ENCODE measurements at regions not wholly inside any gene's neighbourhood (a gene's known extent, or its start where the extent isn't known, plus 50 kb on each side); places are given as distances from the start of the nearest gene placed in this dataset.

GRCh38 chr13:31860002-31860401, 120.7 kb downstream of the RXFP2 start:
- POLR2A ChIA-PET = no interaction called here
- Histone ChIP-seq H3K27ac (ENCODE audit: extremely low read depth, low read depth, low read length) (no peak overlapping the region), H3K4me3 (ENCODE audit: low read depth, low read length) (no peak overlapping the region), H3K4me1 (ENCODE audit: control insufficient read depth, insufficient read depth, low read length) (no peaks in the 10 kb centered on the region), H3K9me3 (ENCODE audit: control insufficient read depth, insufficient read depth, low read depth, low read length) (no peaks in the 10 kb centered on the region), H3K36me3 (ENCODE audit: control insufficient read depth in 2 of 2, insufficient read depth in 1 of 2, low read length in 2 of 2) (no peaks in the 10 kb centered on the region)
- TF ChIP-seq ZNF155 (tag by site-specific recombination; IDR thresholded peaks at IDR 0.05) = no peak
- CTCF ChIA-PET = no interaction called here

GRCh38 chr13:31862828-31863227, 123.5 kb downstream of the RXFP2 start:
- ChIA-PET POLR2A (no interaction called here), CTCF (no interaction called here)
- TF ChIP-seq ZNF248 (tag by site-specific recombination; IDR thresholded peaks at IDR 0.05) = no peak
- TF ChIP-seq ZNF311 (tag by site-specific recombination; IDR thresholded peaks at IDR 0.05; ENCODE audit: borderline replicate concordance) = no peak
- no peak for TF ChIP-seq ZBTB10 (tag by site-specific recombination; IDR thresholded peaks at IDR 0.05)
- no peak for TF ChIP-seq ZNF366 (tag by site-specific recombination; conservative IDR thresholded peaks at IDR 0.05)
- TF ChIP-seq ZNF518A (tag by site-specific recombination; conservative IDR thresholded peaks at IDR 0.05; ENCODE audit: low read depth) = no peak
- TF ChIP-seq PBX3 (CRISPR knock-in tag; IDR thresholded peaks at IDR 0.05) = no peak
- TF ChIP-seq ZNF555 (tag by site-specific recombination; conservative IDR thresholded peaks at IDR 0.05) = no peak
- TF ChIP-seq ZFP3 (tag by site-specific recombination; IDR thresholded peaks at IDR 0.05; ENCODE audit: low read depth) = no peak
- TF ChIP-seq ZNF707 (tag by site-specific recombination; IDR thresholded peaks at IDR 0.05) = no peak
- no peak for TF ChIP-seq ZNF658 (tag by site-specific recombination; IDR thresholded peaks at IDR 0.05)
- TF ChIP-seq ZNF211 (tag by site-specific recombination; IDR thresholded peaks at IDR 0.05; ENCODE audit: low read depth) = no peak
- Histone ChIP-seq H3K27ac (ENCODE audit: extremely low read depth, low read depth, low read length) (no peak overlapping the region), H3K36me3 (ENCODE audit: control insufficient read depth in 2 of 2, insufficient read depth in 1 of 2, low read length in 2 of 2) (no peaks in the 10 kb centered on the region), H3K4me1 (ENCODE audit: control insufficient read depth, insufficient read depth, low read length) (peaks cover 3% of the 10 kb centered on the region; the same call in 1 of the 2 replicates), H3K9me3 (ENCODE audit: control insufficient read depth, insufficient read depth, low read depth, low read length) (no peaks in the 10 kb centered on the region), H3K4me3 (ENCODE audit: low read depth, low read length) (no peak overlapping the region)

GRCh38 chr13:31864307-31864706, 125.0 kb downstream of the RXFP2 start:
- Histone ChIP-seq H3K36me3 (ENCODE audit: control insufficient read depth in 2 of 2, insufficient read depth in 1 of 2, low read length in 2 of 2) (no peaks in the 10 kb centered on the region), H3K4me3 (ENCODE audit: low read depth, low read length) (no peak overlapping the region), H3K27ac (ENCODE audit: extremely low read depth, low read depth, low read length) (no peak overlapping the region), H3K9me3 (ENCODE audit: control insufficient read depth, insufficient read depth, low read depth, low read length) (no peaks in the 10 kb centered on the region), H3K4me1 (ENCODE audit: control insufficient read depth, insufficient read depth, low read length) (peaks cover 3% of the 10 kb centered on the region; the same call in 1 of the 2 replicates)
- ChIA-PET POLR2A (no interaction called here), CTCF (no interaction called here)
- TF ChIP-seq ZNF654 (tag by site-specific recombination; IDR thresholded peaks at IDR 0.05; ENCODE audit: low read depth) = no peak
- no peak for TF ChIP-seq ZBTB10 (tag by site-specific recombination; IDR thresholded peaks at IDR 0.05)
- no peak for TF ChIP-seq SETDB1 (IDR thresholded peaks at IDR 0.05; ENCODE audit: insufficient read length, low read length)
- no peak for TF ChIP-seq ZNF658 (tag by site-specific recombination; IDR thresholded peaks at IDR 0.05)
- no peak for TF ChIP-seq ZFP37 (tag by site-specific recombination; IDR thresholded peaks at IDR 0.05)
- no peak for TF ChIP-seq ZNF830 (tag by site-specific recombination; IDR thresholded peaks at IDR 0.05; ENCODE audit: low read depth)
- TF ChIP-seq ZNF791 (tag by site-specific recombination; IDR thresholded peaks at IDR 0.05) = no peak
